Coronary artery (tissue), 2 donors: ENCODE measurements at regions not wholly inside any gene's neighbourhood (a gene's known extent, or its start where the extent isn't known, plus 50 kb on each side); places are given as distances from the start of the nearest gene placed in this dataset.

ENCODE experiments used
- DNase-seq: peaks from one replicate; pipeline ENCODE4 v3.0.0-alpha.2; 2017; ENCODE audit warnings: low spot score
- H3K27ac ChIP-seq, 2 donors: fragments of 200-600 bp; sonication (generic); one replicate each; pipeline ENCODE4 v1.5.1; 2016 to 2019
- H3K4me3 ChIP-seq: fragments of 200-600 bp; sonication (generic); 2 replicates; pipeline ENCODE4 v1.5.1; 2016; ENCODE audit warnings: mild to moderate bottlenecking, moderate library complexity
- TF ChIP-seq, protein P1 (sequence below): fragments of 200-600 bp; sonication (generic); IDR thresholded peaks from one replicate; pipeline ENCODE4 v1.5.1; 2019; ENCODE audit warnings: antibody characterized with exemption

DNA sequence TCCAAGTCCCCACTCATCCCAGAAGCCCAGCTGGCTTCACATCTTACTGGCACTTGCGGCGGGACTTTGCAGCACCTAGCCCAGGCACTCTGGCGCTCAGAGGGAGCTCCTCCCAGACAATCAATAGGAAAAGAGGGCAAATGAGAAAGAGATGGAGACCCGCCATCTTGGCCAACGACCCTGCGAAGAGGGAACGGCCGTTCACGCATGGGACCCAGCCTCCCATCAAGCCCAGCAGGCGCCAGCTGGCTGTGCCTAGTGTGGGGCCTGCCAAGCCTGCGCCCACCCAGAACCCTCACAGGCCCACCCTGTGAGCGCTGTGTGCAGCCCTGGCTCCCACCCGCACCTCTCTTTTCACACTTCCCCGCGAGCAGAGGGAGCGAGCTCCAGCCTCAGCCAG, 317.8 kb upstream of the SPRY2 start:
- no peak for DNase-seq
- no peak overlapping the region for H3K4me3 ChIP-seq
- no peak overlapping the region for H3K27ac ChIP-seq
- TF ChIP-seq, protein P1, sequence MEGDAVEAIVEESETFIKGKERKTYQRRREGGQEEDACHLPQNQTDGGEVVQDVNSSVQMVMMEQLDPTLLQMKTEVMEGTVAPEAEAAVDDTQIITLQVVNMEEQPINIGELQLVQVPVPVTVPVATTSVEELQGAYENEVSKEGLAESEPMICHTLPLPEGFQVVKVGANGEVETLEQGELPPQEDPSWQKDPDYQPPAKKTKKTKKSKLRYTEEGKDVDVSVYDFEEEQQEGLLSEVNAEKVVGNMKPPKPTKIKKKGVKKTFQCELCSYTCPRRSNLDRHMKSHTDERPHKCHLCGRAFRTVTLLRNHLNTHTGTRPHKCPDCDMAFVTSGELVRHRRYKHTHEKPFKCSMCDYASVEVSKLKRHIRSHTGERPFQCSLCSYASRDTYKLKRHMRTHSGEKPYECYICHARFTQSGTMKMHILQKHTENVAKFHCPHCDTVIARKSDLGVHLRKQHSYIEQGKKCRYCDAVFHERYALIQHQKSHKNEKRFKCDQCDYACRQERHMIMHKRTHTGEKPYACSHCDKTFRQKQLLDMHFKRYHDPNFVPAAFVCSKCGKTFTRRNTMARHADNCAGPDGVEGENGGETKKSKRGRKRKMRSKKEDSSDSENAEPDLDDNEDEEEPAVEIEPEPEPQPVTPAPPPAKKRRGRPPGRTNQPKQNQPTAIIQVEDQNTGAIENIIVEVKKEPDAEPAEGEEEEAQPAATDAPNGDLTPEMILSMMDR = no peak

DNA sequence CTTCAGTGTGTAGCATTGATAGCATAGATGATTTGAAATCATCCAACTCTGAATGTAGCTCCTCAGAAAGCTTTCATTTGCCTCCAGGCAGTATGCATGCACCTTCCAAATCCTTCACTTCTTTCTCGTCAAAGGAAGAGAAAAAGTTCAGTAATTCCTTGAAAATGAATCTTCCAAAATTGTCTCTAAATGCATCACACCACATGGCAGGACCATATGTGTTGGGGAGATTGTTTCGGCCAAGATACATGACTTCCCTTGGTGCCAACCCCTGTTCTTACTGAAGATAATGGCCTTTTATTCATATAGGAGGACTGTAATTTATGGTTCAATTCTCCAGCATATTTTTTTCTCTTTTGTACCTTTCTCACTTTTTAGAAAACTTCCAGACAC, 315.6 kb upstream of the SPRY2 start:
- TF ChIP-seq, protein P1 = no peak
- no peak overlapping the region for H3K27ac ChIP-seq
- no peak for DNase-seq
- no peak overlapping the region for H3K4me3 ChIP-seq

DNA sequence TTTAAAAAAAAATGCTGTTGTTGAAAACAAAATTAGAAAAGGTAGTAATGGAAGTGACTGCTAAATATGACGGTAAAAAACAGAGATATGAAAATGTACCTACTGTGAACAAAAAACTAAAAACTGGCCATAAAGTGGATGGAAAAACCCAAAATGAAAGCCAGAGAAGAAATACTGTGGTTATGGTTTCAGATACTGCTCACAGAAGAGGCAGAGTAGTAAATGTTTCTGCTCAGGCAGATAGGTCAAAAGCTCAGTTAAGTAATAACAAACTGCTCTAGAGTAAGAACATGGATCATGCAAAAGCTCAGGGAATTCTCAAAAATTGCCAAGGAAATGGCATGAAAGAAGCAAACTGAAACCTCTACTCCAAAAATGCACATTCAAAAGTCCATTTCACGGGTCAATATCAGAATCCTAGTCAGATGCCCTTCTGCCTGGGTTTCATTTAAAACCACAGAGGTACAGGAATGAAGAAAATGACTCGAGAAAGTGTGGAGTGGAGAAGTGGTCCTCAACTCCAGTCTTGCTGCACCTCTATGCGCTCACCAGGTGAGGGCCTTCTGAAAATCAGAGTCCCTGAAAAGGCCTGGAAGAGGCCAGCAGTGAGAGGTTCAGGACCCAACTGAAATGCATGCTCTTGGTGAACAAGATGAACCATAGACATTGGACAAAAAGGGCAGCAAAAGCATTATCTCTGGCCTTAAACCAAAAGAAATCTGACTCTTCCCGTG, 315.0 kb upstream of the SPRY2 start:
- TF ChIP-seq, protein P1 = no peak
- Histone ChIP-seq H3K27ac (no peak overlapping the region), H3K4me3 (no peak overlapping the region)
- DNase-seq = no peak

DNA sequence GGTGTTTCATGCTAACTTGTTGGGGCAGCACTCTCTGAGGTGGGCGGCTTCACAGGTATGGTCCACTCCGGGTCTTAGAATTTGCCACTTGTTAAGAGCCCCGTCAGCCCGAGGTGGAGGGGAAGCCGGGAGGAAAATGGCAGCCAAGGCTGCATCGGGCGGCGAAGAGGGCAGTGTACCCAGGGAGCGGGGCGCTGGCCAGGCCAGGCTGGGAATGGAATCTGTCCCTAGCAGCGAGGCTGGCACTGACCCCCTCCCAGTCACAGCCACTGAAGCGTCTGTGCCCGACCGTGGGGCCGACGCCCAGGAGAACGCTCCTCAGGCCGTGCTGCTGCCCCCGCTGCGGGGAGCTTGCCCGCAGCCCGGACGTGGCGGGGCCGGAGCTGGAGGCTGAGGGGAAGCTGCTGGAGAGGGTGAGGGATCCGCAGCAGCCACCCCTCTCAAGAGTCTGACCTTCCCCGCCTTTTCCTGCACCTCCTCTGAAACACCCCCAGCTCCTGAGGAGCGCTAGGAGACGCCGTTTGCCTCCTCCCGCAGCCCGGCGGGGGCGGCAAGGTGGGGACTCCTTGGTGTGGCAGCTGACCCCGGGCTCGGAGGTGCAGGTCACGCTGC, 313.8 kb upstream of the SPRY2 start:
- Histone ChIP-seq H3K4me3 (no peak overlapping the region), H3K27ac (no peak overlapping the region)
- no peak for DNase-seq
- TF ChIP-seq, protein P1 = no peak

DNA sequence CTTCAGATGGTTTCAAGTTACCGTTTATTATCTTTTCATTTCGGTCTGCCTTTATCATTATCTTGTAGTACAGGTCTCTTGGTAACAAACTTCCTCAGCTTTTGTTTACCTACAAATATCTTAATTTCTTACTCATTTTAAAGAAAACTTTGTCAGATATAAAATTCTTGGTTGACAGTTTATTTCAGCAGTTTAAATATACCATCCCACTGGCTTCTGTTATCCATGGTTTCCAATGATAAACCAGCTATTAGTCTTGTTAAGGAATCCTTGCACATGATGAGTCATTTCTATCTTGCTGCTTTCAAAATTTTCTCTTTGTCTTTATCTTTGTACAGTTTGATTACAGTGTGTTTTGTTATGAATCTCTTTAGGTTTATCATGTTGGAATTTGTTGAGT, 308.3 kb upstream of the SPRY2 start:
- Histone ChIP-seq H3K27ac (no peak overlapping the region), H3K4me3 (no peak overlapping the region)
- DNase-seq = no peak
- TF ChIP-seq, protein P1 = no peak

DNA sequence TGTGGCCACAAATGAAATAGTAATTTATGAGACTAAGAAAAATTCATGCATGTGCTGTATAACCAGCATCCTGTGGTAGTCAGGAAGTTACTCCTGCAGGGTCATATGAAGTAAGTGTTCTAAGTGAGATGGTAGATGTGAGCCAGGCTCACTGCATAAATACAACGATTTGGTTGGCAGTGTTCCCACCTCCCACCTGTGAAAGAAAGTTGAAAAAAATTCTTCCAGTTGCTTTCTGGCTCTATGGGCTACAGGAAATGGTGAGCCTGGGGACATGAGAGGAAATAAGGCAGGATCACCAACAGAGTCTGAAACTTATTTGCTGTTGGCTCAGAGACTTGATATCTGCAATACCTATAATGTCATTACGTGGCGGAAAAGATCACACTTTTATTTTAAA, 301.7 kb upstream of the SPRY2 start:
- TF ChIP-seq, protein P1 = no peak

DNA sequence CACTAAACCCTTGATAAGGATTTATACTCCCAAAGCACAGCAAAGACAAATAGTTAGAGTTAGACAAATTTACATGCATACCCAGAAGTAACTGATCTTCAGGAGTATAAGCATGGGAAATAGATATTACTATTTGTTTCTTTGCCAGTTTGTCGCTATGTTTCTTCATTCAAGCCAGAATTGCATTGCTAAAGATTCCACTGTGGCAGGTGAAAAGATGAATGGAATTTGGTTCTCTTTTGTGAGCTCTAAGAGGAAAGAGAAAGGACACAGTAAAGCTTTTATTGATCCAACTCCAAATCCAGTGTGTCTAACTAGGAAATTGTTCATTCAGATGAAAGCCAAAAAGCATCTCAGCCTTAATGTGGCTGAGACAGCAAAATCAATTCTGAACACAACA, 292.3 kb upstream of the SPRY2 start:
- Histone ChIP-seq H3K4me3 (no peak overlapping the region), H3K27ac (no peak overlapping the region)
- no peak for DNase-seq
- TF ChIP-seq, protein P1 = no peak

More for the DNA sequence above, 301.7 kb upstream of the SPRY2 start:
- H3K4me3 ChIP-seq = no peak overlapping the region
- no peak overlapping the region for H3K27ac ChIP-seq
- DNase-seq = no peak
